GM12878 (cell line): ENCODE measurements at regions not wholly inside any gene's neighbourhood (a gene's known extent, or its start where the extent isn't known, plus 50 kb on each side); places are given as distances from the start of the nearest gene placed in this dataset.

ENCODE experiments used
- CEBPB ChIP-seq, 2 experiments: fragments of 150-350 bp in 1 of 2; IDR thresholded peaks; 2 replicates each; pipeline ENCODE4 v1.6.1; 2012 to 2014; ENCODE audit warnings: low read depth in 2 of 2, low read length in 2 of 2, borderline replicate concordance in 1 of 2, inconsistent platforms in 1 of 2
- CTCF ChIP-seq, 3 experiments: IDR thresholded peaks in 2 of 3; conservative IDR thresholded peaks in 1 of 3; 2 replicates each; pipeline ENCODE4 v1.5.1; 2011; ENCODE audit warnings: low read depth in 3 of 3, low read length in 3 of 3, mild to moderate bottlenecking in 3 of 3, control low read depth in 2 of 3, moderate library complexity in 2 of 3, inconsistent platforms in 1 of 3, mixed read lengths in 1 of 3; ENCODE audit not compliant: control insufficient read depth in 2 of 3, insufficient read depth in 1 of 3; ENCODE audit errors: extremely low read depth in 1 of 3
- EP300 ChIP-seq, 2 experiments: fragments of 150-350 bp in 1 of 2; IDR thresholded peaks; 2 replicates each; pipeline ENCODE4 v1.6.1; 2011 to 2012; ENCODE audit warnings: low read depth in 2 of 2, low read length in 2 of 2, borderline replicate concordance in 1 of 2, improper control_type of control experiment in 1 of 2, inconsistent platforms in 1 of 2; ENCODE audit not compliant: control insufficient read depth in 1 of 2
- ESRRA ChIP-seq: IDR thresholded peaks from 2 replicates; pipeline ENCODE4 v1.6.1; 2012; ENCODE audit warnings: mild to moderate bottlenecking, low read length, improper control_type of control experiment
- EZH2 ChIP-seq: IDR thresholded peaks from 2 replicates; pipeline ENCODE4 v1.6.1; 2012; ENCODE audit warnings: low read depth, mild to moderate bottlenecking, control low read depth, inconsistent platforms, low read length, borderline replicate concordance; ENCODE audit not compliant: control insufficient read depth
- FOXM1 ChIP-seq: IDR thresholded peaks from 2 replicates; pipeline ENCODE4 v1.6.1; 2012; ENCODE audit warnings: low read depth, mild to moderate bottlenecking, inconsistent platforms, low read length, moderate library complexity
- KDM1A ChIP-seq: fragments of 200-600 bp; sonication (generic); IDR thresholded peaks from 2 replicates; pipeline ENCODE4 v1.6.1; 2016; ENCODE audit warnings: borderline replicate concordance
- POLR2AphosphoS2 ChIP-seq: IDR thresholded peaks from 2 replicates; pipeline ENCODE4 v1.6.1; 2011; ENCODE audit warnings: low read depth, mild to moderate bottlenecking, low read length, improper control_type of control experiment, moderate library complexity
- POLR2AphosphoS5 ChIP-seq: IDR thresholded peaks from 2 replicates; pipeline ENCODE4 v1.6.1; 2011; ENCODE audit warnings: mild to moderate bottlenecking, low read length, inconsistent platforms
- SP1 ChIP-seq: IDR thresholded peaks from one replicate; pipeline ENCODE4 v1.6.1; 2011; ENCODE audit warnings: low read depth, low read length
- TCF3 ChIP-seq: IDR thresholded peaks from 2 replicates; pipeline ENCODE4 v1.6.1; 2012; ENCODE audit warnings: low read depth, mild to moderate bottlenecking, low read length, borderline replicate concordance; ENCODE audit not compliant: insufficient read depth
- TF ChIP-seq, protein P1 (sequence below): fragments of 450-650 bp; IDR thresholded peaks from 2 replicates; pipeline ENCODE4 v1.6.1; 2014; ENCODE audit warnings: mild to moderate bottlenecking

DNA sequence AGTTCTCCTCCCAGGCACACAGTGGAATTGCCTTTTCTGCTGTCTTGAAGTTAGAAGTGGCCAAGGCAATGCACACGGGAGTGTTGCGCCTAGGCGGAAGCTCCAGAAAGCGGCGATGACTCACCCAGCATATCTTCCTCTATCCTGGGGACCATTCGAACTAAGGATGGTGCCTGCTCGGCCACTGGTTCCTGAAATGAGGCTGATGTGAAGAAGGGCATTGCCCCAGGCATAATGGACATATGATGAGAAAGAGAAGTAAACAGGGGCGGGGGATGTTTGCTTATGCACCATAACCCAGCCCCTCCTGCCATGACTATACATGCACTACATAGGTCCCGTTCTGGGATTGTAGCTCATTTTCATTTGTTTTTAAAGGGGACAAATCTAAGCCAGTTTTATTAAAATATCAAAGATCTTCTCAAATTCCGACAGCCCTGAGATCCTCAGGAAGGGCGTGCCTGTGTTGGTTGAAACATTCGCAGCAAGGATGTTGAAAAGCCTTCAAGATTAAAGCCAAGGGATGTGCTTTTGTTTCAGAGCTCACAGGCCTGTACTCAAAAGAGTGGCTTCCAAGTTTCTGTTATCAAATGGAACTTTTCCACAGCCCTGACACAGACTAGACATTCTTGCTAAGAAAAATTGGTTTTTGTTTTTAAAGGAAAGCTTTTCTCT is 218.5 kb downstream of the LY86 start:
- TF ChIP-seq, protein P1, sequence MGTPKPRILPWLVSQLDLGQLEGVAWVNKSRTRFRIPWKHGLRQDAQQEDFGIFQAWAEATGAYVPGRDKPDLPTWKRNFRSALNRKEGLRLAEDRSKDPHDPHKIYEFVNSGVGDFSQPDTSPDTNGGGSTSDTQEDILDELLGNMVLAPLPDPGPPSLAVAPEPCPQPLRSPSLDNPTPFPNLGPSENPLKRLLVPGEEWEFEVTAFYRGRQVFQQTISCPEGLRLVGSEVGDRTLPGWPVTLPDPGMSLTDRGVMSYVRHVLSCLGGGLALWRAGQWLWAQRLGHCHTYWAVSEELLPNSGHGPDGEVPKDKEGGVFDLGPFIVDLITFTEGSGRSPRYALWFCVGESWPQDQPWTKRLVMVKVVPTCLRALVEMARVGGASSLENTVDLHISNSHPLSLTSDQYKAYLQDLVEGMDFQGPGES, result no peak
- TF ChIP-seq CEBPB (IDR thresholded peaks at IDR 0.05; ENCODE audit: borderline replicate concordance in 1 of 2, low read depth in 2 of 2, low read length in 2 of 2) (no peak), SP1 (no peak), EP300 (IDR thresholded peaks at IDR 0.05; ENCODE audit: borderline replicate concordance in 1 of 2, control insufficient read depth in 1 of 2, low read depth in 2 of 2, low read length in 2 of 2) (no peak), EZH2 (no peak), KDM1A (no peak), POLR2AphosphoS2 (no peak), POLR2AphosphoS5 (no peak), ESRRA (no peak), TCF3 (no peak), CTCF (IDR thresholded peaks at IDR 0.05 in 2 of 3, conservative IDR thresholded peaks at IDR 0.05 in 1 of 3; ENCODE audit: control insufficient read depth in 2 of 3, extremely low read depth in 1 of 3, insufficient read depth in 1 of 3, low read depth in 3 of 3, low read length in 3 of 3) (no peak), FOXM1 (no peak)
